DMS153 treated with DMSO at 0.1 percent for 48 hours (cell line): ENCODE measurements at regions not wholly inside any gene's neighbourhood (a gene's known extent, or its start where the extent isn't known, plus 50 kb on each side); places are given as distances from the start of the nearest gene placed in this dataset.

Experiments
- DNase-seq: peaks from one replicate; lab custom pipeline; 2025; ENCODE audit not compliant: unreplicated experiment; lab: John Stamatoyannopoulos, UW

GRCh38 chr3:70849911-70850699 is 537.7 kb upstream of the MDFIC2 start:
- peak; percentile 1 for DNase-seq

GRCh38 chr3:70840106-70840870 is 527.9 kb upstream of the MDFIC2 start:
- no peak for DNase-seq

- DNase-seq: no peak
Observed at GRCh38 chr3:70833239-70833960, 521.0 kb upstream of the MDFIC2 start.

- DNase-seq: no peak
Observed at GRCh38 chr3:70832834-70833205, 520.4 kb upstream of the MDFIC2 start.

- no peak for DNase-seq
Observed at GRCh38 chr3:70832089-70832833, 519.8 kb upstream of the MDFIC2 start.

- DNase-seq: no peak
Observed at GRCh38 chr3:70829092-70829491, 516.7 kb upstream of the MDFIC2 start.

- no peak for DNase-seq
Observed at GRCh38 chr3:70824773-70825172, 512.3 kb upstream of the MDFIC2 start.

- DNase-seq: no peak
Observed at GRCh38 chr3:70824078-70824477, 511.6 kb upstream of the MDFIC2 start.

- no peak for DNase-seq
Observed at GRCh38 chr3:70823622-70824021, 511.2 kb upstream of the MDFIC2 start.

GRCh38 chr3:70822669-70823068 is 510.2 kb upstream of the MDFIC2 start:
- DNase-seq: no peak

- no peak for DNase-seq
Observed at GRCh38 chr3:70821602-70822001, 509.2 kb upstream of the MDFIC2 start.

GRCh38 chr3:70820397-70820796 is 508.0 kb upstream of the MDFIC2 start:
- DNase-seq: no peak

GRCh38 chr3:70818145-70818544 is 505.7 kb upstream of the MDFIC2 start:
- DNase-seq: no peak

GRCh38 chr3:70816346-70816745 is 503.9 kb upstream of the MDFIC2 start:
- DNase-seq: no peak

- no peak for DNase-seq
Observed at GRCh38 chr3:70815817-70816216, 503.4 kb upstream of the MDFIC2 start.

- no peak for DNase-seq
Observed at GRCh38 chr3:70813311-70813710, 500.9 kb upstream of the MDFIC2 start.

- DNase-seq: no peak
Observed at GRCh38 chr3:70811880-70812279, 499.4 kb upstream of the MDFIC2 start.

GRCh38 chr3:70808881-70809280 is 496.4 kb upstream of the MDFIC2 start:
- no peak for DNase-seq

GRCh38 chr3:70806556-70806955 is 494.1 kb upstream of the MDFIC2 start:
- DNase-seq: no peak

GRCh38 chr3:70806021-70806420 is 493.6 kb upstream of the MDFIC2 start:
- no peak for DNase-seq
